Colonic mucosa (tissue), 4 donors: ENCODE measurements at regions not wholly inside any gene's neighbourhood (a gene's known extent, or its start where the extent isn't known, plus 50 kb on each side); places are given as distances from the start of the nearest gene placed in this dataset.

Experiments
- DNase-seq: peaks from one replicate; pipeline ENCODE4 v3.0.0-alpha.2; 2020
- H3K27ac ChIP-seq: fragments of 200-600 bp; one replicate; pipeline ENCODE4 v1.8.0; 2021
- H3K27me3 ChIP-seq: fragments of 200-600 bp; one replicate; pipeline ENCODE4 v1.8.0; 2021
- H3K36me3 ChIP-seq: fragments of 200-600 bp; one replicate; pipeline ENCODE4 v1.8.0; 2021
- H3K4me1 ChIP-seq: fragments of 200-600 bp; one replicate; pipeline ENCODE4 v1.8.0; 2021; ENCODE audit warnings: mild to moderate bottlenecking
- H3K4me3 ChIP-seq: fragments of 200-600 bp; one replicate; pipeline ENCODE4 v1.8.0; 2021
- H3K9ac ChIP-seq, 2 donors: one replicate each; pipeline ENCODE4 v1.7.0; 2013; ENCODE audit warnings: control low read depth in 2 of 2, low read depth in 2 of 2, low read length in 2 of 2
- H3K9me3 ChIP-seq: fragments of 200-600 bp; one replicate; pipeline ENCODE4 v1.8.0; 2021
- intact Hi-C: fragments of 100-400 bp; cut with DNase I; formaldehyde crosslinking; loops from one replicate; pipeline ENCODE4 v1.14.1; 2022
- TF ChIP-seq, protein P1 (sequence below): fragments of 200-600 bp; IDR thresholded peaks from one replicate; pipeline ENCODE4 v1.8.0; 2022; ENCODE audit warnings: antibody characterized with exemption, mild to moderate bottlenecking
- donor health status: healthy.
- donor health status: DM: no; HTN: no; CAD: no.
- donor health status: DM: no; HTN: no; CAD: no.

DNA sequence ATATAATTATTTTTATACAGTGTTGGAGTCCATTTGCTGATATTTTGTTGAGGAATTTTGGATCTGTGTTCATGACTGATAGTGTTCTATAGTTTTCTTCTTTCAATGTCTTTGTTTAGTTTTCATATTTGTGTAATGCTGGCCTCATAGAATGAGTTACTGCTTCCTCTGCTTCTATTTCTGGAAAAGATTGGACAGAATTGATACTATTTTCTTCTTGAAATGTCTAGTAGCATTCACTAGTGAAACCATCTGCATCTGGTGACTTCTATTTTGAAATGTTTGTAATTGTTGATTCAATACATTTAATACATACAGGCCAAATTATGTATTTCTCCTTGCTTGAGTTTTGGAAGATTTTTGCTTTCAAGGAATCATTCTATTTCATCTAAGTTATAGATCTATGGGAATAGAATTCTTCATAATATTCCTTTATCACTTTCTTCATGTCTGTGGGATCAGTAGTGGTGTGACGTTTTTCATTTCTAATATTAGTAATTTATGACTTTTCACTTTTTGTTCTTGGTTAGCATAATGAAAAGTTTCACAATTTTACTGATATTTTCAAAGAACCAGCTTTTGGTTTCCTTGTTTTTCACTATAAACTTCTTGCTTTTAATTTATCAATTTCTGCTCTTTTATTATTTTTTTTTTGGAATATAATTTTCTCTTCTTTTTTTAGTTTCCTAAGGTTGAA is 509.9 kb upstream of the VRK2 start:
- TF ChIP-seq, protein P1, sequence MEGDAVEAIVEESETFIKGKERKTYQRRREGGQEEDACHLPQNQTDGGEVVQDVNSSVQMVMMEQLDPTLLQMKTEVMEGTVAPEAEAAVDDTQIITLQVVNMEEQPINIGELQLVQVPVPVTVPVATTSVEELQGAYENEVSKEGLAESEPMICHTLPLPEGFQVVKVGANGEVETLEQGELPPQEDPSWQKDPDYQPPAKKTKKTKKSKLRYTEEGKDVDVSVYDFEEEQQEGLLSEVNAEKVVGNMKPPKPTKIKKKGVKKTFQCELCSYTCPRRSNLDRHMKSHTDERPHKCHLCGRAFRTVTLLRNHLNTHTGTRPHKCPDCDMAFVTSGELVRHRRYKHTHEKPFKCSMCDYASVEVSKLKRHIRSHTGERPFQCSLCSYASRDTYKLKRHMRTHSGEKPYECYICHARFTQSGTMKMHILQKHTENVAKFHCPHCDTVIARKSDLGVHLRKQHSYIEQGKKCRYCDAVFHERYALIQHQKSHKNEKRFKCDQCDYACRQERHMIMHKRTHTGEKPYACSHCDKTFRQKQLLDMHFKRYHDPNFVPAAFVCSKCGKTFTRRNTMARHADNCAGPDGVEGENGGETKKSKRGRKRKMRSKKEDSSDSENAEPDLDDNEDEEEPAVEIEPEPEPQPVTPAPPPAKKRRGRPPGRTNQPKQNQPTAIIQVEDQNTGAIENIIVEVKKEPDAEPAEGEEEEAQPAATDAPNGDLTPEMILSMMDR = no peak
- H3K27ac ChIP-seq = no peak overlapping the region

DNA sequence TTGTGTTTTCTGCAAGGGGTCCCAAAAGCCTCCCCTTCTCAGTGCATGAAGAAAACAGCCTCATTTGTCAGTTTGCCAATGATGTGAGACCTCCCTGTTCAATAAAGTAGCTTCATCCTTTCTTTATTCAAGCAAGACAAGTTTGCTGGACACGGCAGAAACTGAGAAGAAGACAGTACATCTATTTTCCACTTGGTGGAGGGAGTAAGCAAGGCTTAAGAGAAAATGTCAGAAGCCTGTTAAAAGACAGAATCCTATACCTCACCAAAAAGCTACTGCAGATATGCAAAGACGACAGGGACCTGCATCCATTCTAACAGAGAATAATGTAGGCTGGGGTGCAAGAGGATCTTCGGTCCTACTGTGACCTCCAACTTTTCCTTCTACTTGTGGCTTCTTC is 506.8 kb upstream of the VRK2 start:
- H3K27me3 ChIP-seq = no peaks in the 10 kb centered on the region
- no peaks in the 10 kb centered on the region for H3K9me3 ChIP-seq
- H3K9ac ChIP-seq = no peak overlapping the region
- TF ChIP-seq, protein P1 = no peak
- H3K27ac ChIP-seq = no peak overlapping the region
- no peaks in the 10 kb centered on the region for H3K4me1 ChIP-seq
- no peaks in the 10 kb centered on the region for H3K36me3 ChIP-seq
- DNase-seq = no peak
- H3K4me3 ChIP-seq = no peak overlapping the region
- intact Hi-C loops = no loop called here

More for the DNA sequence above, 509.9 kb upstream of the VRK2 start:
- H3K4me3 ChIP-seq = no peak overlapping the region
- H3K9me3 ChIP-seq = no peaks in the 10 kb centered on the region
- no peak for DNase-seq
- no peak overlapping the region for H3K9ac ChIP-seq
- no peaks in the 10 kb centered on the region for H3K4me1 ChIP-seq
- H3K36me3 ChIP-seq = no peaks in the 10 kb centered on the region
- H3K27me3 ChIP-seq = no peaks in the 10 kb centered on the region
- intact Hi-C loops = no loop called here

DNA sequence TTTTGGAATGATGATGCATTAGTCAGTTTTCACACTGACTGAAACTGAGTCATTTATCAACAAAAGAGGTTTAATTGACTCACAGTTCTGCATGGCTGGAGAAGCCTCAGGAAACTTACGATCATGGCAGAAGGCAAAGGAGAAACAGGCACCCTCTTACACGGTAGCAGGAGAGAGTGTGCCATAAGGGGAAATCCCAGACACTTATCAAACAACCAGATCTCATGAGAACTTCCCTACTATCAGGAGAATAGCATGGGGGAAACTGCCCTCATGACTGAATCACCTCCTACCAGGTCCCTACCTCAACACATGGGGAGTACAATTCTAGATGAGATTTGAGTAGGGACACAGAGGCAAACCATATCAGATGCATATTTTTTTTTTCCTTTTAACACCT is 504.5 kb upstream of the VRK2 start:
- Histone ChIP-seq H3K27me3 (no peaks in the 10 kb centered on the region), H3K27ac (no peak overlapping the region), H3K4me1 (no peaks in the 10 kb centered on the region), H3K9me3 (no peaks in the 10 kb centered on the region), H3K9ac (no peak overlapping the region), H3K36me3 (no peaks in the 10 kb centered on the region), H3K4me3 (no peak overlapping the region)
- TF ChIP-seq, protein P1 = no peak
- no peak for DNase-seq
- intact Hi-C loops = no loop called here

DNA sequence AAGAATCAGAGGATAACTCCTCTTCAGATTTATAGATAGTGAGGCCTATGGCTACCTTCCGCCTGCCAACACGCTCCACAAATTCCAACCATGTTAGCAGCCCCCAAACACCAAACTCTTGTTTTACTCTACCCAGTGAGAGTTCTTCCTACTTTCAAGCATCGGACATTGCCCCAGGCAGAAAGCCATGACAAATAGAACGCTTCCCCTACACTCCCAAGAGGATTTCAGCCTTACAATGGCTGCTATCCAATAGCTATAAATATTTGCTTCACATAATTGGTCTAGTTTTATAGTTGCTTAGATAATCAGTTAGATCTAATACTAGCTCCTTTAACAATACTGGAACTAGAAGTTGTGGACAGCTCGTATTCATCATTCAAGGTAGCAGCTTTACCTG is 503.4 kb upstream of the VRK2 start:
- TF ChIP-seq, protein P1 = no peak
- DNase-seq = no peak

DNA sequence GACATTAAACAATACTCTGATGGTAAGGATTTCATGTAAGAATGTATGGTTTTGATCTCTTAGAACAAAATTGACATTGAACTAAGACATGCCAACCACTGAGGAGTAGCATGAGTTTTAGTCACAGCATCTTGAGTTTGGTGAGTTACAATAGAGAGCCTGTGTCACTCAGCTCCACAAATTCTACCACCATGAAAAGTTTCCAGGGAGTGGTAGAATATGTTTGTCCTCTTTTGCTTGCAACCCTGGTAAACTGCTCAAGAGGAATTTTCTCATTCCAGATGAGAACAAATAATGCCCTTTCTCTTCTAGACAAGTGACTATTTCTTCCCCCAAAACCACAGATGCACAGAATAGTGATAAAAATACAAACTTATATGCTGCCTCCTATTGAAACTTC is 502.0 kb upstream of the VRK2 start:
- TF ChIP-seq, protein P1 = no peak
- DNase-seq = no peak
- H3K27ac ChIP-seq = no peak overlapping the region
- H3K4me3 ChIP-seq = no peak overlapping the region
- intact Hi-C loops = no loop called here
- no peaks in the 10 kb centered on the region for H3K9me3 ChIP-seq
- H3K4me1 ChIP-seq = no peaks in the 10 kb centered on the region
- no peaks in the 10 kb centered on the region for H3K27me3 ChIP-seq
- H3K9ac ChIP-seq = no peak overlapping the region
- H3K36me3 ChIP-seq = no peaks in the 10 kb centered on the region

More for the DNA sequence above, 503.4 kb upstream of the VRK2 start:
- H3K27ac ChIP-seq = no peak overlapping the region
- H3K27me3 ChIP-seq = no peaks in the 10 kb centered on the region
- no peaks in the 10 kb centered on the region for H3K9me3 ChIP-seq
- no peaks in the 10 kb centered on the region for H3K36me3 ChIP-seq
- no peaks in the 10 kb centered on the region for H3K4me1 ChIP-seq
- H3K4me3 ChIP-seq = no peak overlapping the region
- intact Hi-C loops = no loop called here
- H3K9ac ChIP-seq = no peak overlapping the region
